NCI-H2196 (cell line): ENCODE measurements at regions not wholly inside any gene's neighbourhood (a gene's known extent, or its start where the extent isn't known, plus 50 kb on each side); places are given as distances from the start of the nearest gene placed in this dataset.

Experiments
- DNase-seq: peaks from one replicate; lab custom pipeline; 2025; ENCODE audit not compliant: unreplicated experiment; lab: John Stamatoyannopoulos, UW

DNA sequence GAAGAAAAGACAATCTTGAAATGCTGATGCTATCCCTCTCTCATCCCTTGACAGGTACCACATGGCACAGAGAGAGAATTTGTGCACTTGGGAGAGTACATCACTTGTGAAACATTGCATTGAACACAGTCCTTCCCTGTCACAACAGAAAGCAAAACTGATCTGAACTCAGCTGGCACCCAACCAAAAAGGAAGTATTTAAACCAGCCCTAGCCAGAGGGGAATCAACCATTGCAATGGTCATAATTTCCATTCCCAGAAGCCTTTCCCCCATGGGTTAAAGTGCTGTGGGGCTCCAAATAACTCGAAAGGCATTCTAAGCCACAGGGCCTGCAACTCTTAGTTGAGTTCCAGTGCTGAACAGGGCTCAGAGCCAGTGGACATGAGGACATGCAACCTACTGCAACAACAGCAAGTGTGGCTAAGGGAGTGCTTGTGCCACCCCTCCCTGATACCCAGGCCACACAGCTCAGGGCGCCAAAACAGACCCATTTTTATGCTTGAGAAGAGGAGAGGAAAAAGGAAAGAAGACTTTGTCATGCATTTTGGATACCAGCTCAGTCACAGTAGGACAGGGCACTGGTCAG is 530.8 kb upstream of the BCHE start:
- no peak for DNase-seq

DNA sequence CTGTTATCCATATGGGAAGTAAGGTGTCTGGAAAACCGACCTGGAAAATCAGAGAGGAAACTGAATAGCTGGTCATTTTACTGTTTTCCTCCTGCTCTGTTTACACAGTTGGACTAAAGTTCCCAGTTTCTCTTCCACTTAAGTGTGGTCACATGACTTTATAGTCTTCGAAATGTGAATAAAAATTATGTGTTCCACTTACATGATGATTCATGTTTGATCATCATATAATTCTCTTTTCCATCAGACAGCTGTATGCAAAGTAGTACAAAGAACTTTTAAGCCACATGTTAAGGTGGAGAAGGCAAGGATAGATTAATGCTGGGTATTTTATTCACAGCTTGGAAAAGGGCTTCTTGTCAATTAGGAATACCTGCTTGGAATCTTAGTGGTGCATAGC is 525.5 kb upstream of the BCHE start:
- no peak for DNase-seq

DNA sequence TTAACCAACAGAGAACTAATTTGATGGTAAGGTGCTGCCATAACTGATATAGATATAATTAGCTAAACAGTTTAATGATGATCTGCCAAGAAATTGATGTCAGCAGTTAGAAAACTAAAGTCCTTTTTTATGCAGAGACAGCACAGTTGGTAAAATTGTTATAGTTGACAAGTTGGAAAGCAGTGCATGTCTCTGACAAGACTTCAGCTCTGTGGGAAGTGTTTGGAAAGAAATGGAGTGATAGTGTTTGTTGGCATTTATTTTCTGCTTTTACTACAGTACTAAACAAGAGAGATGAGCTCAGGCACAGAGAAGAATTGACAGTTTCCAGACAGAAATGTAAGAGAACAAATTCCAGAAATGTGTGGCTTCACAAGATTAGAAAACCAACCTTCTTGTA is 523.5 kb upstream of the BCHE start:
- DNase-seq, result no peak

DNA sequence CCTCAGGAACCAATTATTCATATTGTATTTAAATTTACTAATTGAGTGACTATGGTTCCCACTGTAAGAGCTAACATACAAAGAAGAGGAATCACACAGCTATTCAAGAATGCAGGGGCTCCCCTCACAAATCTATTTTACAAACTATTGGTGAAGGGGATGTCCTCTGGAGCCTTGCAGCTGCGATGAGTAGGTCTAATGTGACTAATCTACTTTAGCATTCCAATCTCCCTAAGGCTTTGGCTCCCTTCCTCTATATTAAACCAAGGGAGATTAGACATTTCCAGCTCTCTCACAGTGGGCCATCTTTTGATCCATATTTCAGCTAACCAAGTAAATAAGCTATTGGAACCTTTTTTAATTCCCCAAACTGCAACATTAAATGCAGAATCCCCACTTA is 514.2 kb upstream of the BCHE start:
- DNase-seq, result no peak

DNA sequence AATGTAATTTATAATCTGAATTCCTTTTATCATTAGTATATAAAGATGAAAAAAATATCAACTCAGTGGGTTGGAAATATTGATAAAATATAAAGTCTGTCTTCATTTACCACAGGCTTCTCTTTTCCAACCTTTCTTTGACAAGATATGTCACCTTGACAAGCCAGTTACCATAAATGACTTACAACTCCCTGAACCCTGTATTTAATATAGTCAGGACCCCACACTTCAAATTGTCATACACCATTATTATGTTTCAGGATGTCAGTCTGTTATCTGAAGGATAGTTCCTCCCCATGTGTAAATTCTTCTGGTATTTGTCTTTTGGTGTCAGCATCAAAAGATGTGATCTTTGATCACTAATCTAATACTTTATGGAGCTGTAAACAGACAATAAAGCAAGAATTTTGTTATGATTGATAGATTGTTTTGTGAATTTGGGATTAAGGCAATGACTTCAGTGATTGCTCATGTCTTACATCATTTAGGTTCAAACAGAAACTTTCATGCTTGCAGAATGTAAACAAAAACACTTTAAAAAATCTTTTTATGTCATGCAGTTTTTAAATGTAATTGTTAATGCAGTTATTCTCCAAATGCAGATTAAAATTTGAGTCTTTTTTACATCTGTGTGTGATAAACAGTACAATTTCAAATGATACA is 503.5 kb upstream of the BCHE start:
- DNase-seq, result no peak

DNA sequence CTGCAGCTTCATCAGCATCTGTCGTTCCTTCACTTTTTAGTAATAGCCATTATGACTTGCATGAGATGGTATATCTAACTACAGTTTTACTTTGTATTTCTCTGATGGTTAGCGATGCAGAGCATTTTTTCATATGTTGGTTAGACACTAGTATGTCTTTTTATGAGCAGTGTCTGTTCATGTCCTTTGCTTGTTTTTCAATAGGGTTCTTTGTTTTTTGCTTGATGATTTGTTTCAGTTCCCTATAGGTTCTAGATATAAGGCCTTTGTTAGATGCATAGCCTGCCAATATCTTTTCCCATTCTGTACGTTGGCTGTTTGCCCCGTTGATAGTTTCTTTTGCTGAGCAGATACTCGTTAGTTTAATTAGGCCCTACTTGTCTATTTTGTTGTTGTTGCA is 487.2 kb upstream of the BCHE start:
- no peak for DNase-seq

DNA sequence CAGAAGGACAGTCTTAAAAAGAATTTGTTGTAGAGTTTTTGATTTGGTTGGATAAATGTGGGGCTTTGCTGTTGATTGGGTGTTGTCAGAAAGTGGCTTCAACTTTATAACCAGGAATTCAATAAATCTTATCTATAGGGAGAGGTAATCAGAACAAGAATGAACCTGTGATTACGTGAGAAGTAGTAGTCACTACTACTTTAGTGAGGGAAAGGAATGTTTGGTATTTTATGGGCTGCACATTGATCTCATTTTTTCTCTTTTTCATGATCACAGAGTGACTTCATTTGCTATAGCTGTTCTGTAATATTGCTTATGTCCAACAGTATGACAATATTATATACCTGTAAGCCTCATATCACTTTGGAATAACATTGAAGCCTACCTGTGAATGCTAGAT is 485.2 kb upstream of the BCHE start:
- no peak for DNase-seq

DNA sequence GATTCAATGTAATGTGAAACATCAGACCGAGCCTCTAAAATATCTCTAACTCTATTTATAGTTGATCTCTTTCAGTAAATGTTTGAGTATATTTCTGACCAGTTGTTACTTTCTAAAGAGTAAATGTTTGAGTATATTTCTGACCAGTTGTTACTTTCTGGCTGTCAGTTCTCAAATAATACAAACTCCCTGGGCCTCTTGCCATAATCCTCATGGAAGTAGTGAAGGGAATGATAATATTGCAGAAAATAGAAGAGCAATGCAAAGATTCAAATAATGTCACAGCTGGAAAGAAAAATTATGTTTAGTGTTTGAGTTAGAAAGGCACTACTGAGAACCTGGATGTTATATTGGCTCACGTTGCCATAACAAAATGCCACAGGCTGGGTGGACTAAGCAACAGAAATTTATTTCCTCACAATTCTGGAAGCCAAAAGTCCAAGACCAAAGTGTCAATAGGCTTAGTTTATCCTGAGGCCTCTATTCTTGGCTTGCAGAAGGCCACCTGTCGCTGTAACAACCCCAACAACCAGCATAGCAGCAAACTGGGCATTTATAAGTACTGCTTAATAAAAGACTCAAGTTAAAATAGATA is 470.6 kb upstream of the BCHE start:
- DNase-seq, result no peak

DNA sequence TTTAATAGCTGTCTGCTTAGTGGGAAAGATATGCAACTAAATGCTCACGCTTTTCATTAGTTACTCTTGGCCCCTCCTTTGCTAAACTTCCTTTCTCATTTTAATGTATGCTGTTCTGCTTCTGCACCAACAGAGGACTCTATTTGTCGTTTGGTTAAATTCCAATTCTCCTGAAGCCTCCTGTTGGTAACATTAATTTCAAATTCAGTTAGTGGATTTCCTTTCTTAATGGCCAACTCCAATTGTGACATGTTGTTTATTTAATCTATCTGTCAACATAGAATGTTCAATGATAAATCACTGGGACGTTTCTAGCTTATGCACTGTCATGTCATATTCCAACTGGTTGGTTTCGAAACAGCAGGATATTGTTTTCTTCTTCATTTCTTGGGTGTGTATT is 467.4 kb upstream of the BCHE start:
- DNase-seq, result no peak

DNA sequence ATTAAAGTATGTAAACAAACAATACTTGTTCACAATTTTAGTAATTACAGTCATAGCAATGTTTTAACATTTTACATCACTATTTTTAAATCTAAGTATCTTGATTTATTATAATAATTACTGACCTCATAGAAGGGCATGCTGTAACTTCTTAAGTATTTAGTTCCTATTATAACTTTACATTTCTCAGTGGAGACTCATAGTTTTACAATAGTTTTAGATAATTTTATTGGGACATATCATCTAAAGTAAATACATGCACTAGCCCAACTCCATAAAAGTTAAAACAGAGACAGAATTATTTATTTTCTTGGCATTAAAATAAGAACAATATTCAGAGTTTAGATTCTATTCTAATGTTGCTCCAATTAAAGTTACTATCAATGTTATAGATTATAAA is 466.5 kb upstream of the BCHE start:
- DNase-seq, result no peak

DNA sequence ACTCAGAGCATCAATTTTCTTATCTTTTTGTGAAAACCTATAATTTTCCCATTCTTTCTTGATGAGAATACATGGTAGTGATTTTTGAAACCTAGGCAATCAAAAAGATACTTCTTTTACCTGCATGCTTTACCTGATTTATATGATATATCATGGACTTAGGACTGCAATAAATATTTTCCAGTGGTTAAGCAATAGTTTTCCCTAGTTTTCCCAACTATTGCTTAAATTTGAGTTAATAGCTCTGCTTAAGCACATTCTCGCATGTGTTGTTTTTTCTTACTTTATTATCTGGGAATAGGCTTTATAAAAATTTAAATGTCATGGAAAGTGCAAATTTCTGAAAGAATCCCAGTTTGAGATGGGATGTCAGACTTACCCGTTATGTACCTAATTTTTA is 465.1 kb upstream of the BCHE start:
- no peak for DNase-seq

DNA sequence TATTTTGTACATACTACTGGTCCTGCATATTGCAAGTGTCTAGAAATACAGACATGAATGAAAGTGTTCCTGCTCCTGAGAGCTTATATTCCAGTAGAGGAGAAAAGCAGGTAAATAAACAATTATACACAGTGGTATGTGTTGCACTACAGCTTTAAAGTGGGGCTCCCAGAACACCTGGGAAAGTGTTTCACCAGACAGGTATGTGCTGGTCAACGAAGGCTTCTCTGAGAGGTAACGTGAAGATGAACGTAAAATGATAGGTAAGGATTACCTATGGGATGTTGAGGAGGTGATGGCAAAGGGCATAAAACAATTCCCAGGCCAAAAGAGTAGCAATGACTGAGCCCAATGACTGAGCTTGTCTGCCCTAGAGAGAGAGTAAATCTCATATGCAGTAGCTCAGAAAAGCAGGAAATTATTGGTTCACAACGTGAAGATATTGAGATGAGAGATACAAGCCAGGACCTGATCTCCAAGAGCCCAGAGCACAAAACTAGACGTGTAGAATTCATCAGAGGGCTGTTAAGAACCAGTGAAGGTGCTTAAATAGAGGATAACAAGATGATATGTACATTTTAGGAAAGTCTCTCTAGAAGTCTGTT is 459.1 kb upstream of the BCHE start:
- DNase-seq, result no peak

DNA sequence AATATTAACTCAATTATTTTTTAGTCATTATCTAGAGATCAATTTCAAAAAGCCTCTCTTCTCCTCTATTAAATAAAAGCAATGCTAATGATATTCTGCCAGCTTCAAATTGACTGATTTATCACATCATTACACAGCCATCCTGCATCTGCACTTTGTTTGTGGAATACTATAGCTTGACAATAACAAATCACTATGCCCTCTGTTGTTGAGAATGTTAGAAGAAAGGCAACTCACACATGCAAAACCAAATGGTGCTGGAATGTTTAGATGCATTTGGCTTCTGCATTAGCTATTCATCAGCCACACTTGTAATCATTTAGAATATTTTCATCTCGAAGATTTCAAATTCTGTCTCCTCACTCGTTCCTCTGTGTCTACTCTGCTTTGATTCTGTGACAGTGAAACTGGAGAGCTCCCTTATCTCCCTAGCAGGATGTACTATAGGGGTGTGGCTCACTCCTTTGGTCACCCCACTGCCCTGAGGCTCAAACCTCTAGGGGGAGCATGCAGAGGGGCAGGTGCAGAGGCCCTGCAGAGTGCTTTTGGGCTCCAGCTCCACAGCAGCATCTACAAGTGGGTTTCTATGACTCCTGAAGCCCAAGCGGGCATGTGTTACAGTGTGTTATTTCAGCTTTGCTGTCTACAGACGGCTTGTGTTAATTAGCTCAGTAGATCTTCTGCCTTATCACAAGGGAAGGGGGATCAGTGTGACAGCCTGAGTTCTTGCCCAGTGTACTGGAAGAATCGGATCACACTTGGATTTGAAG is 454.1 kb upstream of the BCHE start:
- no peak for DNase-seq

DNA sequence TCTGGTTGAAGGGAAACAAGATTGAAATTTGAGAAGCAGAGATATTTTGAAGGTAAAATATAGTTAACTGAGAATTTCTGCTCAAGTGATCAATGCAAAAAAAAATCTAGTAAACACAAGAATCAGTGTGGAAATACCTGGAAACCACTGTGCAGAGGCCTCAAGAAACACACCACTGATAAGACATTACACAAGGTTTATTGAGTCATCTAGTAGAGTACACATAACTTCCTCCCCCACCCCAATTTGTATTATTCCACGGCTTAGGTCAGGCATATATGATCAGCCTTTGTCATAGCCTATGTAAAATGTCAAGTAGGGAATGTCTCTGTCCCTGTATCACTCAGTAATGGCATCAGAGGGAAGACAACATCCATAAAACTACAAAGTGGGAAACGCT is 447.8 kb upstream of the BCHE start:
- no peak for DNase-seq

DNA sequence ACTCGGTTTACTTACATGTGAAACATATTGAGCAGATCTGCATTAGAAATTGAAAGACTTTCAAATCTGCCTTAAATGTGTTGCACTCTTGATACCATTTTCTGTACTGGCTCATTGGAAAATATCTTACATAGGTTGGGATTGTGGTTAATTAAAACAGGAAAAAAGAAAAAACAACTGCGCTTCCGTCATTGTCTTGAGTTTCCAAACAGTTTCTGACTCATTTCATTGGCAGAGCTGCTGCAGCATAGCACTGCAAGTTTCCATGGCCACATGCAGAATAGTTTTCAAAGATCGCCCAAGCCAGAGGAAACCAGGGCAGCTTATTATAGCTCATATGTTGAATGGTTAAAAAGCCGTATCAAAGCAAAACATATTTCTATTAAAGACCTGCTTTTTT is 446.6 kb upstream of the BCHE start:
- DNase-seq, result no peak

DNA sequence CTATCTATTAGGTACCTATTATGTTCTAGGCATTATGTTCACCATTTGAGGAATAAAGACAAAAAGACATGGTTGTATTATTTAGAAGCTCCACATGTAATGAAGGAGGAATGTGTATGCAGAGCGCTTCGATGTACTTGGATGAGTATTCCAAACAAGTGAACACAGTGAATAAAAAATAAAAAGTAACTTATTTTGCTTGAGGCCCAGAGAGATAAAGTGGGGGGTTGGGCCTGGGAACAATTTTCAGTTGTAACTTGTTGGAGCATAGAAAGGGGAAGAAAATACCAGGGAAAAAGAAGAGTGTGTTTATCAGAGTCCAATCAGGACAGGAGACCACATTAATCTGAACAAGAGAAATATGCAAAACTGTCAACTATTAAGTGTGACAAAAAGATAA is 445.7 kb upstream of the BCHE start:
- DNase-seq, result no peak

DNA sequence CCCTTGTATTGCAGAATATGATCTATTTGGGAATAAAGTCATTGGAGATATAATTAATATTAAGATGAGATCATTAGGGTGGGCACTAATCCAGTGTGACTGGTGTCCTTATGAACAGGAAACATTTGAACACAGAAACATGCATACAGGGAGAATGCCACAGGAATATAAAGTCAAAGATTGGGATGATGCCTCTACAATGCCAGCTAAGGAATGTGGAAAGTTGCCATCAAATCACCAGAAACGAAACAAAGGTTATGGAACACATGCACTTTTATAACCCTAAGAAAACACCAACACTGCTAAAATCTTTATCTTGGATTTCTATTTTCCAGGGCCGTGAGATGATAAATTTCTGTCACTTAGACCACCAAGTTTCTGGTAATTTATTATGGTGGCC is 442.4 kb upstream of the BCHE start:
- DNase-seq, result no peak

DNA sequence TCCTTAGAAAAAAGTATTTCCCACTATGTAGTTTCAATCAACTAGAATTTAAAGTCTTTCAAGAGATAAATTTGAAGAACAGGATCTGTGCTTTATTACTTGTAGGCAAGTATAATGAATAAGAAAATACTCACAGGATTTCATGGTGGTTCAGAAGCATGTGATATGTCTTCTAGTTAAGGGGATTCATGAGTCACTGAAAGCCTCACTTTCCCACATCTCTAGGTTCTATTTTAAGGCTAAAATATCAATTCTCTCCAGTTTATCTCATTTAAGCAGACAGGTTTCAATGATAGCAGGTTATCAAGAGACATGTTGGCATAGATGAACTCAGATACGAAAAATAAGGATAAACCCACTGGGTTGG is 437.8 kb upstream of the BCHE start:
- no peak for DNase-seq

DNA sequence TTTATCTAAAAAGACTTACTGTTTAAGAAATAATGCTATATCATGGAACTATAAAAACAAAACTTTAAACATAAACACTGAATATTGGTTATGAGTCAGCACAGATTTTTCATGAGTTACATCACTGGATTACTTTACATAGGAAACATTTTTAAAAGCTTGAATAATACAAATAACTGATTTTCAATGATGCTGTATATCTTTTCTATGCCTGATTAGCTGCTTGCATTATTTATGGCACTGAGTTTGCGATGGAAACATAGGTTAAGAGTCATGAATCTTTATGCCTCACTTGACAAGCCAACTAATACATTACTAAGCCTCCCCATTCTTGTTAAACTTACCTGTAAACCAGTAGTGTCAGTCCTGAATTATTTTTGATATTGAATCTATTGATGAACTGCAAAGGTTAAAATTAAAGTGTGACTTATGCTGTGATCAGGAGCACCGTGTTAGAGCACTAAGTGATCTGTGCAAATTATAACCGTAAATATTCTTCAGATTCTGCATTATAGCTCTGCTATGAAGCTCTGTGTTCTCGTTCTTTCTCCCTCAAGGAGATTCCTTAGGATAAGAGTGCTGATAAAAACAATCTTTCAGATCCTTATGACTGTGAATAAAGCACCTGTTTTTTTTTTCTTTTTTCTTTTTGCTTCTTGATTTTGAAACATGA is 437.3 kb upstream of the BCHE start:
- DNase-seq, result no peak

DNA sequence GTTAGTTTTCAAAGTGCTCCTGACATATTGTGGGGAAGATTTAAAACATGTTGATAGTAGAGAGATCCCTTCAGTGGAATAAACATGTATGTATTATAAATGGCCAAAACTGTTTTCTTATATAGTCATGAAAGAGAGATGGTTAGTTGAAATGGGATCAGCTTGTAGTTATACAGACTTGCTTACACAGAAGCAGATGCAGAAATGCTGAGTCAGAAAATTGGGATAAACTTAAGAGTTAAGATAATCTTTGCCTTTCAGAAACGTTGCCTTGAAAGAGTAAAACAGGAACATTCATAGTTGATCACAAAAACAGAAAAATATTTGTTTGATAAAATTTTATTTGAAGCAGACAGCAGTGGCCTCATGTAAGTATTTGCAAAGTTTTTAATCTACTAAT is 433.2 kb upstream of the BCHE start:
- DNase-seq, result no peak

DNA sequence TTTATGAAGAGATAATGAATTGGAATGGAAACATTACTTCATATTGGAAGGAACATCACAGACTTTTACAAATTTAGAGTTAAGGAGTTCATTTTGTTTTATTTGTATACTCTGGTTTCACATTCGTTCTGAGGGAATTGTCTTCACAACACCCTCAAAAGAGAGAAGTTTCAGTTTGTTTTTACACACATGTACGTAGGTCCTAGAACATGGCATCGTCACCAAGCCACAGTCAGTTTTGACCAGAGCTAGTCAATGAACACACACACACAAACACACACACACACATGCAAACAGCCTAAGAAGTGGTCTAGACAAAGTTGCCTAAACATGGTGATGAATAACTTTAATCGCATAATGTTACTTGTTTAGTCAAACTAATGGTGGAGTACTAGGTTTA is 427.9 kb upstream of the BCHE start:
- no peak for DNase-seq
